SU-DHL-6 (cell line): ENCODE measurements at regions not wholly inside any gene's neighbourhood (a gene's known extent, or its start where the extent isn't known, plus 50 kb on each side); places are given as distances from the start of the nearest gene placed in this dataset.
"Not testable (repeated sequence)": the region's sequence is repeated elsewhere in the genome, so short reads cannot be mapped to it uniquely, and the experiment has no call there.

ENCODE experiments used
- H2AFZ ChIP-seq: fragments of 200-600 bp; sonication (generic); 2 replicates; pipeline ENCODE4 v1.6.1; 2014; ENCODE audit warnings: low read depth, mild to moderate bottlenecking, moderate library complexity, mixed read lengths, antibody characterized with exemption, low read length; ENCODE audit not compliant: severe bottlenecking
- H3F3A ChIP-seq: fragments of 200-600 bp; shearing (Covaris generic); 2 replicates; pipeline ENCODE4 v1.6.0; 2016; ENCODE audit warnings: antibody characterized with exemption, mild to moderate bottlenecking; ENCODE audit not compliant: insufficient read depth
- H3K27ac ChIP-seq: fragments of 200-600 bp; sonication (generic); 2 replicates; pipeline ENCODE4 v1.5.1; 2016; ENCODE audit warnings: low read depth, mild to moderate bottlenecking, low read length, moderate library complexity, mixed read lengths
- H3K27me3 ChIP-seq: fragments of 200-600 bp; sonication (generic), shearing (Covaris generic); 2 replicates; pipeline ENCODE4 v1.6.0; 2014; ENCODE audit warnings: mild to moderate bottlenecking, low read length
- H3K36me3 ChIP-seq: fragments of 200-600 bp; sonication (generic); 2 replicates; pipeline ENCODE4 v1.6.1; 2014; ENCODE audit warnings: mild to moderate bottlenecking, low read length, mixed read lengths
- H3K4me2 ChIP-seq: fragments of 300-600, 200-600 bp; shearing (Covaris generic), sonication (generic); 2 replicates; pipeline ENCODE4 v1.6.0; 2014; ENCODE audit warnings: low read length, low read depth, mild to moderate bottlenecking; ENCODE audit not compliant: poor library complexity, severe bottlenecking
- H3K4me3 ChIP-seq: fragments of 200-600 bp; sonication (generic); 2 replicates; pipeline ENCODE4 v1.5.1; 2014; ENCODE audit warnings: antibody characterized with exemption, low read length, mild to moderate bottlenecking, mixed read lengths; ENCODE audit not compliant: insufficient read depth, poor library complexity, severe bottlenecking
- H3K79me2 ChIP-seq: fragments of 200-600 bp; sonication (generic); 2 replicates; pipeline ENCODE4 v1.6.1; 2014; ENCODE audit warnings: mild to moderate bottlenecking, low read length, moderate library complexity; ENCODE audit not compliant: insufficient read depth
- H3K9ac ChIP-seq: fragments of 200-600 bp; sonication (generic); 2 replicates; pipeline ENCODE4 v1.7.0; 2014; ENCODE audit warnings: mild to moderate bottlenecking, low read length
- H3K9me2 ChIP-seq: fragments of 200-600 bp; sonication (generic); replicated peaks from 2 replicates; pipeline ENCODE4 v1.6.1; 2014; ENCODE audit warnings: low read length; ENCODE audit not compliant: insufficient read depth
- H3K9me3 ChIP-seq: fragments of 200-600 bp; sonication (generic); 2 replicates; pipeline ENCODE4 v1.6.1; 2014; ENCODE audit warnings: low read length, mixed read lengths; ENCODE audit not compliant: insufficient read depth
- H4K20me1 ChIP-seq: fragments of 200-600 bp; sonication (generic); 2 replicates; pipeline ENCODE4 v1.6.1; 2014; ENCODE audit warnings: low read depth, mild to moderate bottlenecking, antibody characterized with exemption, low read length, moderate library complexity, mixed read lengths
- CTCF ChIP-seq: fragments of 200-600 bp; sonication (generic); IDR thresholded peaks from one replicate; pipeline ENCODE4 v1.5.1; 2017; ENCODE audit warnings: antibody characterized with exemption, mild to moderate bottlenecking, low read length, moderate library complexity; ENCODE audit not compliant: insufficient read depth, poor library complexity, severe bottlenecking
- EZH2phosphoT487 ChIP-seq: fragments of 200-600 bp; sonication (generic), shearing (Covaris generic); conservative IDR thresholded peaks from 2 replicates; pipeline ENCODE4 v1.6.1; 2018; ENCODE audit warnings: mild to moderate bottlenecking, antibody characterized with exemption, low read length, moderate library complexity, mixed read lengths

DNA sequence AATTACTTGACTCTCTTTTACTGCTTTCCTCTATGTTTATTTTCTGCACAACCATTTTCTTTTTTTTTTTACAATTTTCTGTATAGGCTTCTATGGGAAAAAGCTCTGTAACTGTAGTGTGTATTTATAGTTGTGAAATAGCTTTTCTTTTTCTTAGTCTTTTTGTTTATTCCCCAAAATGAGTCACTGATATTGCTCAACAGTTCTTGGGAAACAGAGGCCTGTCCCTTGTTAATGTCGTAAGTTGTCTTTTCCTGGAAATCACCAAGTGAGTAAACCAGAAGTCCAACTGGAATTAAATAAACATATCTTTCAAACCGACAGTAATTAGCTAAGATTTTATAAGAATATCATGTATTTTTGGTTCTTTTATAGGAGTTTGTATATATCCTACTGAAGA is 325.1 kb upstream of the PRR16 start:
- no peaks in the 10 kb centered on the region for H4K20me1 ChIP-seq
- H3K9ac ChIP-seq = no peak overlapping the region
- H3K79me2 ChIP-seq = no peaks in the 10 kb centered on the region
- H3K36me3 ChIP-seq = no peaks in the 10 kb centered on the region
- no peak for TF ChIP-seq CTCF
- TF ChIP-seq EZH2phosphoT487 = no peak
- no peaks in the 10 kb centered on the region for H3F3A ChIP-seq
- H3K4me2 ChIP-seq = no peak overlapping the region
- H3K9me2 ChIP-seq = no peaks in the 10 kb centered on the region
- H3K4me3 ChIP-seq = no peak overlapping the region
- no peaks in the 10 kb centered on the region for H3K27me3 ChIP-seq
- H3K9me3 ChIP-seq = no peaks in the 10 kb centered on the region
- H3K27ac ChIP-seq = no peak overlapping the region
- H2AFZ ChIP-seq = no peak overlapping the region

GRCh38 chr5:120140501-120140900 is 323.6 kb upstream of the PRR16 start:
- H3K4me2 ChIP-seq = no peak overlapping the region
- H3K4me3 ChIP-seq = no peak overlapping the region
- H2AFZ ChIP-seq = no peak overlapping the region
- H4K20me1 ChIP-seq = no peaks in the 10 kb centered on the region
- H3K36me3 ChIP-seq = no peaks in the 10 kb centered on the region
- no peaks in the 10 kb centered on the region for H3F3A ChIP-seq
- no peaks in the 10 kb centered on the region for H3K27me3 ChIP-seq
- TF ChIP-seq EZH2phosphoT487 (no peak), CTCF (no peak)
- no peaks in the 10 kb centered on the region for H3K9me2 ChIP-seq
- no peak overlapping the region for H3K27ac ChIP-seq
- H3K9me3 ChIP-seq = no peaks in the 10 kb centered on the region
- no peak overlapping the region for H3K9ac ChIP-seq
- H3K79me2 ChIP-seq = no peaks in the 10 kb centered on the region

- Histone ChIP-seq H3K4me2 (no peak overlapping the region), H3K79me2 (no peaks in the 10 kb centered on the region), H3F3A (no peaks in the 10 kb centered on the region), H2AFZ (no peak overlapping the region), H3K9me3 (no peaks in the 10 kb centered on the region), H4K20me1 (no peaks in the 10 kb centered on the region), H3K27me3 (no peaks in the 10 kb centered on the region), H3K9me2 (no peaks in the 10 kb centered on the region), H3K36me3 (no peaks in the 10 kb centered on the region), H3K27ac (no peak overlapping the region), H3K4me3 (no peak overlapping the region), H3K9ac (no peak overlapping the region)
- TF ChIP-seq CTCF (no peak), EZH2phosphoT487 (no peak)
These were observed 323.0 kb upstream of the PRR16 start for GRCh38 chr5:120141076-120141475.

GRCh38 chr5:120146787-120147186 is 317.3 kb upstream of the PRR16 start:
- TF ChIP-seq CTCF (no peak), EZH2phosphoT487 (no peak)
- Histone ChIP-seq H3K36me3 (no peaks in the 10 kb centered on the region), H3K9me3 (no peaks in the 10 kb centered on the region), H3K27me3 (no peaks in the 10 kb centered on the region), H3K4me3 (no peak overlapping the region), H3F3A (no peaks in the 10 kb centered on the region), H3K9ac (no peak overlapping the region), H3K27ac (no peak overlapping the region), H2AFZ (no peak overlapping the region), H4K20me1 (no peaks in the 10 kb centered on the region), H3K9me2 (no peaks in the 10 kb centered on the region), H3K79me2 (no peaks in the 10 kb centered on the region), H3K4me2 (no peak overlapping the region)

GRCh38 chr5:120147911-120148310 is 316.2 kb upstream of the PRR16 start:
- H3F3A ChIP-seq, H3K27ac ChIP-seq, H3K79me2 ChIP-seq, H3K9ac ChIP-seq, H3K27me3 ChIP-seq, H2AFZ ChIP-seq, H4K20me1 ChIP-seq, H3K36me3 ChIP-seq, H3K9me2 ChIP-seq, H3K4me3 ChIP-seq, H3K4me2 ChIP-seq, H3K9me3 ChIP-seq: not testable (repeated sequence)
